Heart right ventricle (tissue), 16 donors: ENCODE measurements at regions not wholly inside any gene's neighbourhood (a gene's known extent, or its start where the extent isn't known, plus 50 kb on each side); places are given as distances from the start of the nearest gene placed in this dataset.

Experiments
- ATAC-seq, 8 donors: fragments of 200-7000 bp; cut with Tn5 transposase; one replicate each; pipeline ENCODE4 v1.9.1; 2020; ENCODE audit warnings: mild to moderate bottlenecking in 8 of 8, moderate library complexity in 8 of 8, moderate number of reproducible peaks in 1 of 8
- DNase-seq, 2 donors: peaks; one replicate each; pipeline ENCODE4 v3.0.0-alpha.2; 2020
- H3K27ac ChIP-seq, 10 donors: fragments of 200-600 bp; sonication (generic) in 2 of 10; one replicate each; pipeline versions ENCODE4 v1.5.0 to v1.8.0; 2020 to 2022; ENCODE audit warnings: mild to moderate bottlenecking in 3 of 10
- H3K27me3 ChIP-seq, 7 donors: fragments of 200-600 bp; one replicate each; pipeline ENCODE4 v1.8.0; 2021 to 2022; ENCODE audit warnings: mild to moderate bottlenecking in 2 of 7
- H3K36me3 ChIP-seq, 9 donors: fragments of 200-600 bp; sonication (generic) in 1 of 9; one replicate each; pipeline versions ENCODE4 v1.5.0 to v1.8.0; 2020 to 2022; ENCODE audit warnings: mild to moderate bottlenecking in 2 of 9
- H3K4me1 ChIP-seq, 9 donors: fragments of 200-600 bp; sonication (generic) in 1 of 9; one replicate each; pipeline versions ENCODE4 v1.5.0 to v1.8.0; 2020 to 2022; ENCODE audit warnings: mild to moderate bottlenecking in 4 of 9
- H3K4me3 ChIP-seq, 10 donors: fragments of 200-600 bp; sonication (generic) in 2 of 10; one replicate each; pipeline versions ENCODE4 v1.5.0 to v1.8.0; 2020 to 2022; ENCODE audit warnings: mild to moderate bottlenecking in 7 of 10, moderate library complexity in 2 of 10
- H3K9me3 ChIP-seq, 11 donors: fragments of 200-600 bp in 10 of 11; sonication (generic) in 2 of 11; one replicate each; pipeline versions ENCODE4 v1.5.0 to v1.8.0; 2013 to 2022; ENCODE audit warnings: mild to moderate bottlenecking in 2 of 11, control low read depth in 1 of 11, moderate library complexity in 1 of 11
- WGBS, 2 donors: extraction: QIAGEN DNeasy Blood & Tissue Kit; methylation state at CpG; one replicate each; pipeline ENCODE4 v1.1.7; 2013; ENCODE audit warnings: inconsistent platforms in 1 of 2; 5-methylcytosine and 5-hydroxymethylcytosine counted together
- intact Hi-C, 10 donors: fragments of 100-400 bp; cut with DNase I; formaldehyde crosslinking; loops; one replicate each; pipeline versions ENCODE4 v1.11.1 to v1.14.2; 2022
- TF ChIP-seq, protein P1 (sequence below), 9 donors: fragments of 200-600 bp; sonication (generic) in 2 of 9; IDR thresholded peaks; one replicate each; pipeline versions ENCODE4 v1.5.0 to v1.8.0; 2021 to 2022; ENCODE audit warnings: antibody characterized with exemption in 9 of 9, mild to moderate bottlenecking in 5 of 9, moderate library complexity in 1 of 9
- donor health status: Arrhythmogenic right ventricular cardiomyopathy.
- donor health status: ischemic (EF 13 %, LVEDD 7.1; RV severe dilation, severe dysfunction).
- donor health status: healthy with polysubstance abuse.
- donor health status: DM: no; HTN: yes; CAD: no.
- donor health status: DM: no; HTN: no; CAD: no.
- donor health status: ischemic (EF 25% LVEDD 6.9; RV normal size, moderate dysfunction).
- donor health status: ischemic (EF 25% LVEDD 5.7; RV mildly dilated, moderate dysfunction).
- donor health status: healthy.
- donor health status: DM: yes; HTN: yes; CAD: no.
- donor health status: Ischemic cardiomyopathy.
- donor health status: ischemic (EF 35%, LVEDD 5.7; RV mildly dilated, moderate dysfunction).
- donor health status: nonischemic (EF 11% LVEDD 7.7; RV severe dilation, severe dysfunction).
- donor health status: DM: yes; HTN: yes; CAD: no.
- donor health status: PGD.
- donor health status: ischemic (EF 29% LVEDD 5.4; RV normal size, mild dysfunction).
- donor health status: nonischemic (EF 23%, LVEDD 6.1; RV moderate dilation, normal function).

DNA sequence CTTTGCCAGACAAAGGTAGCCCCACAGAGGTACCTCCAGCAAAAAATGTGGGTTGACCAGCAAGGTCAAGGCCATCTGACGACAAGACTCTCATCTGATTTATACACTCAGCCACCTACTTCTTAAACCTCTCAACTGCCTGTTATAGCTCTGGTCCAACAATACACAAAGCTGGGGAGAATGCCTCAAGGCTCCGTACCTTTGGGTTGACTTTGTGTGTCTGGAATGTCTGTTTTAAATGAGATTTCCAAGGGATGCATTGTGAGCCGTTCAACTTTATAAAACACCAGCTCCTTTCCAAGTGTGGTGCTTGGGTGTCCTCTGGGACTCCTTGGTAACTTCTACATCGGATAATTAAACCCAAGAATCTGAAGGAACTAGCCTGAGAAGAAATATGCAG lies 167.0 kb upstream of the RPL34 start:
- 64 to 72% methylated on average over 4 of the region's 4 CpGs for WGBS, 2 donors
- no peak for ATAC-seq
- H3K27me3 ChIP-seq, result no peaks in the 10 kb centered on the region

DNA sequence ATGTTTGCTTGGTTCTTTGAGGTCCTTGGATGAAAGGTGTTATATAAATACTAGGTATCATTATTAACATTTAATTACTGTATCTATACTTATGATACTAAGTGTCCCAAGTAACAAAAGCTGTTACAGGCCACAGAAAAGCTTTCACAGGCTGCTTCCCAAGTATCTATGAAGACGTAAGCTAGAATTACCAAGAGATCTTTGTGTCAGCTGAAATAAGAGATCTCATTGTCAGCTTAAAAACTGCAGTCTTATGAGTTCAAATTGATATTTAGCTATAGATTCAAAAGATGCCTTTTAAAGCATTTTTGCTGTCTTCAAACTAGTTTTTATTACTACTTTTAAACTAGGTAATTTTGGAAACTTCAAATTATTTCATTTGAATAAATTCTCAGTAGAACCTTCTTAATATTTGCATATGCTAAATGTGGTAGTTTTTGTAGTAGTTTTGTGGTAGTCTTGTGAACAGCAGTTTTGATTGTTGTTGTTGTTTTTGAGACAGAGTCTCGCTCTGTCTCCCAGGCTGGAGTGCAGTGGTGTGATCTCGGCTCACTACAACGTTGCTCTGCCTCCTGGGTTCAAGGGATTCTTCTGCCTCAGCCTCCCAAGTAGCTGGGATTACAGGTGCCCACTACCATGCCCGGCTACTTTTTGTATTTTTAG lies 170.0 kb upstream of the RPL34 start:
- intact Hi-C loops, result no loop called here
- Histone ChIP-seq H3K9me3 (no peaks in the 10 kb centered on the region), H3K36me3 (no peaks in the 10 kb centered on the region), H3K27ac (no peak overlapping the region), H3K27me3 (no peaks in the 10 kb centered on the region), H3K4me3 (no peak overlapping the region), H3K4me1 (no peaks in the 10 kb centered on the region)
- TF ChIP-seq, protein P1, sequence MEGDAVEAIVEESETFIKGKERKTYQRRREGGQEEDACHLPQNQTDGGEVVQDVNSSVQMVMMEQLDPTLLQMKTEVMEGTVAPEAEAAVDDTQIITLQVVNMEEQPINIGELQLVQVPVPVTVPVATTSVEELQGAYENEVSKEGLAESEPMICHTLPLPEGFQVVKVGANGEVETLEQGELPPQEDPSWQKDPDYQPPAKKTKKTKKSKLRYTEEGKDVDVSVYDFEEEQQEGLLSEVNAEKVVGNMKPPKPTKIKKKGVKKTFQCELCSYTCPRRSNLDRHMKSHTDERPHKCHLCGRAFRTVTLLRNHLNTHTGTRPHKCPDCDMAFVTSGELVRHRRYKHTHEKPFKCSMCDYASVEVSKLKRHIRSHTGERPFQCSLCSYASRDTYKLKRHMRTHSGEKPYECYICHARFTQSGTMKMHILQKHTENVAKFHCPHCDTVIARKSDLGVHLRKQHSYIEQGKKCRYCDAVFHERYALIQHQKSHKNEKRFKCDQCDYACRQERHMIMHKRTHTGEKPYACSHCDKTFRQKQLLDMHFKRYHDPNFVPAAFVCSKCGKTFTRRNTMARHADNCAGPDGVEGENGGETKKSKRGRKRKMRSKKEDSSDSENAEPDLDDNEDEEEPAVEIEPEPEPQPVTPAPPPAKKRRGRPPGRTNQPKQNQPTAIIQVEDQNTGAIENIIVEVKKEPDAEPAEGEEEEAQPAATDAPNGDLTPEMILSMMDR (IDR thresholded peaks at IDR 0.05), result no peak
- DNase-seq (no peak), ATAC-seq (no peak)
- 87% methylated on average over 5 of the region's 5 CpGs for WGBS, 2 donors

More for the DNA sequence above, 167.0 kb upstream of the RPL34 start:
- Histone ChIP-seq H3K9me3 (no peaks in the 10 kb centered on the region), H3K36me3 (no peaks in the 10 kb centered on the region), H3K4me1 (no peaks in the 10 kb centered on the region), H3K4me3 (no peak overlapping the region), H3K27ac (no peak overlapping the region)
- intact Hi-C loops, result no loop called here
- TF ChIP-seq, protein P1 (IDR thresholded peaks at IDR 0.05), result no peak
- DNase-seq, result no peak

DNA sequence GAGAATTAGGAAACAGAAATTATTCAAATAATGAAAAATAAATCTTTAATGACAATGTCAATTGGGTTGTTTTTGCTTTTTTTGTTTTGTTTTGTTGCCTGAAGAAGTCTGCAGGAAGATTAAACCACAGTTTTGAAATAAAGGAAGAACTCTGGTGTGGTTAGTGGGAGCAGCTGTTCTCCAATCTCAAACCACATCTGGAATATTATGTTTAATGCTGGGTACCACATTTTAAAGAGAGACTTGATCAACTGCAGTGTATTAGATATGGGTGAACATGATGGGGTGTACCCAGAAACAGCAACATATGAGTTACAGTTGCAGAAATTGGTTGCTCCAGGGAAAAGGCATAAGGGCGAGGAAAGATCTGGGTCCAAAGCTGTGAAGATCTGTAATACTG lies 171.2 kb upstream of the RPL34 start:
- Histone ChIP-seq H3K9me3 (no peaks in the 10 kb centered on the region), H3K27me3 (no peaks in the 10 kb centered on the region), H3K36me3 (no peaks in the 10 kb centered on the region), H3K4me3 (no peak overlapping the region), H3K4me1 (no peaks in the 10 kb centered on the region), H3K27ac (no peak overlapping the region)
- DNase-seq (no peak), ATAC-seq (no peak)
- intact Hi-C loops, result no loop called here
- TF ChIP-seq, protein P1 (IDR thresholded peaks at IDR 0.05), result no peak
- WGBS, 2 donors, result 88 to 97% methylated on average over 1 of the region's 1 CpG

DNA sequence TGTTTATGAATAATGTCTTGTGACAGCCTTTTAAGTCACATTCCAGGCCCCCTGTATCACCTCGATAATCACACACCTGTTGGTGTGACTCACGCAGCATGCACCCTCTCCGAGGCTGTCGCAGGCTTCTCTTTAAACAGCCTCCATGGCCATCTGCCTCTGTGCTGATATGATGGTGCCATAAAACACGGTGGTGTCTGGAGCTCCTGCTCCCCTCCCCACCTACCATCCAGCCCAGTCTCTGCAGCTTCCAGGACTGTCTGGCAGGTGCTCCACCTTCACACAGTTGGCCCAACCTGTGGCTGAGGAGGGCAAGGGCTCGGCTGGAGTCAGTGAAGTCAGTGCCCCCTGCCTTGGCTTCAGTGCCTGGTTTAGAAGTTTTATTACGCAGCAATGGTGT lies 173.8 kb upstream of the RPL34 start:
- Histone ChIP-seq H3K4me1 (no peaks in the 10 kb centered on the region), H3K4me3 (no peak overlapping the region), H3K27me3 (no peaks in the 10 kb centered on the region), H3K9me3 (no peaks in the 10 kb centered on the region), H3K27ac (no peak overlapping the region), H3K36me3 (no peaks in the 10 kb centered on the region)
- intact Hi-C loops, result no loop called here
- ATAC-seq (no peak), DNase-seq (no peak)
- TF ChIP-seq, protein P1 (IDR thresholded peaks at IDR 0.05), result no peak
- 75 to 76% methylated on average over 7 of the region's 7 CpGs for WGBS, 2 donors
